OCI-LY1 (cell line): ENCODE measurements at regions not wholly inside any gene's neighbourhood (a gene's known extent, or its start where the extent isn't known, plus 50 kb on each side); places are given as distances from the start of the nearest gene placed in this dataset.

Source experiments
- H2AFZ ChIP-seq: fragments of 200-600 bp; sonication (generic), shearing (Covaris generic); 2 replicates; pipeline ENCODE4 v1.6.0; 2014; ENCODE audit warnings: antibody characterized with exemption, mild to moderate bottlenecking, low read length
- H3F3A ChIP-seq: fragments of 200-600 bp; sonication (generic), shearing (Covaris generic); 2 replicates; pipeline ENCODE4 v1.6.0; 2014; ENCODE audit warnings: mild to moderate bottlenecking, antibody characterized with exemption, low read length, moderate library complexity; ENCODE audit not compliant: insufficient read depth
- H3K27ac ChIP-seq: fragments of 200-600 bp; sonication (generic); 2 replicates; pipeline ENCODE4 v1.5.1; 2014; ENCODE audit warnings: low read length, mixed run types, mild to moderate bottlenecking, low read depth; ENCODE audit not compliant: poor library complexity, severe bottlenecking
- H3K27me3 ChIP-seq: fragments of 200-600 bp; sonication (generic); 2 replicates; pipeline ENCODE4 v1.6.0; 2014; ENCODE audit warnings: antibody characterized with exemption, mild to moderate bottlenecking, low read length, moderate library complexity; ENCODE audit not compliant: insufficient read depth
- H3K36me3 ChIP-seq: fragments of 200-600 bp; sonication (generic); 2 replicates; pipeline ENCODE4 v1.6.1; 2014; ENCODE audit warnings: mild to moderate bottlenecking, antibody characterized with exemption, low read length, moderate library complexity, mixed read lengths; ENCODE audit not compliant: insufficient read depth
- H3K4me1 ChIP-seq: fragments of 200-600 bp; sonication (generic); 2 replicates; pipeline ENCODE4 v1.5.1; 2014; ENCODE audit warnings: mild to moderate bottlenecking, low read length, moderate library complexity; ENCODE audit not compliant: insufficient read depth, severe bottlenecking
- H3K4me2 ChIP-seq: fragments of 200-600 bp; sonication (generic), shearing (Covaris generic); 2 replicates; pipeline ENCODE4 v1.6.1; 2014; ENCODE audit warnings: low read length
- H3K4me3 ChIP-seq: fragments of 200-600 bp; sonication (generic); 2 replicates; pipeline ENCODE4 v1.5.1; 2014; ENCODE audit warnings: low read length, low read depth, mild to moderate bottlenecking, mixed read lengths; ENCODE audit not compliant: poor library complexity, severe bottlenecking
- H3K79me2 ChIP-seq: fragments of 200-600 bp; shearing (Covaris generic); 2 replicates; pipeline ENCODE4 v1.6.1; 2016; ENCODE audit warnings: mixed run types, low read length, mixed read lengths; ENCODE audit not compliant: insufficient read depth
- H3K9ac ChIP-seq: fragments of 200-600 bp; sonication (generic), shearing (Covaris generic); 2 replicates; pipeline ENCODE4 v1.6.1; 2014; ENCODE audit warnings: mild to moderate bottlenecking, low read length, mixed read lengths
- H3K9me2 ChIP-seq: fragments of 200-600 bp; sonication (generic), shearing (Covaris generic); 2 replicates; pipeline ENCODE4 v1.6.1; 2014; ENCODE audit warnings: low read depth, mild to moderate bottlenecking, low read length, mixed read lengths
- H3K9me3 ChIP-seq: fragments of 200-600 bp; shearing (Covaris generic); 2 replicates; pipeline ENCODE4 v1.6.1; 2014; ENCODE audit warnings: low read length, mixed read lengths
- H4K20me1 ChIP-seq: fragments of 200-600 bp; sonication (generic), shearing (Covaris generic); 2 replicates; pipeline ENCODE4 v1.6.0; 2016; ENCODE audit warnings: mild to moderate bottlenecking, low read length; ENCODE audit not compliant: insufficient read depth
- CTCF ChIP-seq: fragments of 200-600 bp; sonication (generic), shearing (Covaris generic); IDR thresholded peaks from 2 replicates; pipeline ENCODE4 v1.5.1; 2017; ENCODE audit warnings: mild to moderate bottlenecking, antibody characterized with exemption, low read length, moderate library complexity, mixed read lengths
- EZH2 ChIP-seq: fragments of 200-600 bp; sonication (generic), shearing (Covaris generic); IDR thresholded peaks from 2 replicates; pipeline ENCODE4 v1.8.0; 2017; ENCODE audit warnings: borderline replicate concordance, mixed run types, mild to moderate bottlenecking, antibody characterized with exemption, low read length, moderate library complexity, mixed read lengths

- Histone ChIP-seq H3K9me3 (no peaks in the 10 kb centered on the region), H3K4me2 (no peak overlapping the region), H3F3A (no peaks in the 10 kb centered on the region), H3K4me1 (no peaks in the 10 kb centered on the region), H3K36me3 (no peaks in the 10 kb centered on the region), H3K9ac (no peak overlapping the region), H3K4me3 (no peak overlapping the region), H3K9me2 (no peaks in the 10 kb centered on the region), H3K27ac (no peak overlapping the region), H2AFZ (no peak overlapping the region), H4K20me1 (no peaks in the 10 kb centered on the region), H3K79me2 (no peaks in the 10 kb centered on the region), H3K27me3 (no peaks in the 10 kb centered on the region)
- TF ChIP-seq CTCF (no peak), EZH2 (no peak)
These were observed 118.0 kb upstream of the PFKP start for GRCh38 chr10:2949221-2949947.

- H3K79me2 ChIP-seq: no peaks in the 10 kb centered on the region
- TF ChIP-seq CTCF (no peak), EZH2 (no peak)
- H3K36me3 ChIP-seq: no peaks in the 10 kb centered on the region
- no peak overlapping the region for H3K4me3 ChIP-seq
- H2AFZ ChIP-seq: no peak overlapping the region
- H3F3A ChIP-seq: no peaks in the 10 kb centered on the region
- H4K20me1 ChIP-seq: no peaks in the 10 kb centered on the region
- no peak overlapping the region for H3K4me2 ChIP-seq
- H3K9ac ChIP-seq: no peak overlapping the region
- no peak overlapping the region for H3K27ac ChIP-seq
- no peaks in the 10 kb centered on the region for H3K9me2 ChIP-seq
- H3K9me3 ChIP-seq: no peaks in the 10 kb centered on the region
- no peaks in the 10 kb centered on the region for H3K27me3 ChIP-seq
- no peaks in the 10 kb centered on the region for H3K4me1 ChIP-seq
These were observed 119.1 kb upstream of the PFKP start for GRCh38 chr10:2948127-2948854.

- H3F3A ChIP-seq: no peaks in the 10 kb centered on the region
- H3K9me3 ChIP-seq: no peaks in the 10 kb centered on the region
- H3K27ac ChIP-seq: no peak overlapping the region
- H3K4me2 ChIP-seq: no peak overlapping the region
- H3K27me3 ChIP-seq: no peaks in the 10 kb centered on the region
- no peak overlapping the region for H2AFZ ChIP-seq
- no peaks in the 10 kb centered on the region for H4K20me1 ChIP-seq
- H3K4me1 ChIP-seq: no peaks in the 10 kb centered on the region
- H3K9ac ChIP-seq: no peak overlapping the region
- no peaks in the 10 kb centered on the region for H3K9me2 ChIP-seq
- no peaks in the 10 kb centered on the region for H3K36me3 ChIP-seq
- TF ChIP-seq EZH2 (no peak), CTCF (no peak)
- H3K4me3 ChIP-seq: no peak overlapping the region
- no peaks in the 10 kb centered on the region for H3K79me2 ChIP-seq
These were observed 122.6 kb upstream of the PFKP start for GRCh38 chr10:2944788-2945187.
